Activated CD4-positive, alpha-beta T cell treated with anti-CD3 and anti-CD28 coated beads, Interleukin-2, amount 50 U/mL, for 16 hours (primary cell): ENCODE measurements at regions not wholly inside any gene's neighbourhood (a gene's known extent, or its start where the extent isn't known, plus 50 kb on each side); places are given as distances from the start of the nearest gene placed in this dataset.

ENCODE experiments used
- DNase-seq: peaks from one replicate; pipeline ENCODE4 v3.0.0-alpha.2; 2020

DNA sequence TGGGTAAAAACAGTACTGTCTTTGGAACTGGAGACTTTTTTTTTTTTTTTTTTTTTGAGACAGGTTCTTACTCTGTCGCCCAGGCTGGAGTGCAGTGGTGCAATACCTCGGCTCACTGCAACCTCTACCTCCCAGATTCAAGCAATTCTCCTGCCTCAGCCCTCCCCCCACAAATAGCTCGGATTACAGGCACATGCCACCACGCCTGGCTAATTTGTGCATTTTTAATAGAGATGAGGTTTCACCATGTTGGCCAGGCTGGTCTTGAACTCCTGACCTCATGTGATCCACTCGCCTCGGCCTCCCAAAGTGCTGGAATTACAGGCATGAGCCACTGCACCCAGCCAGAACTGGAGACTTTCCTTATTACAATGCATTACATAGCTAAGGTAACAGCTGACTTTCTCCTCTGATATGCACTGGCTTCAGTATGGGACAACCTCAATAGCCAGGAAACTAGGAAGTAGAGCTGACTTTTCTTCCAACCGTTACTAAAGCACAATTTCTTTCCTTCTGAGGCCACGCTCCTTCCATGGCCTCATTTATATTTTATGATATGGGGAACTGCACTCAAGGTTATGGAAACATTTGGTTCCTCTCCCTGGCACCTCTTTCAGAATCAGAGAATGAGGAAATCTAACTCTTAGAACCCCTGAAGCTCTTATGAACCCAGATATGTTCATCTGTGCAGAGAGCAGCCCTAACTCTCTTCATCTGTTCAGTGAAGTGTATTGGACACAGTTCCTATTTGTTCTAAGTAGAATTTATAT lies 53.5 kb upstream of the FAM9B start:
- no peak for DNase-seq

DNA sequence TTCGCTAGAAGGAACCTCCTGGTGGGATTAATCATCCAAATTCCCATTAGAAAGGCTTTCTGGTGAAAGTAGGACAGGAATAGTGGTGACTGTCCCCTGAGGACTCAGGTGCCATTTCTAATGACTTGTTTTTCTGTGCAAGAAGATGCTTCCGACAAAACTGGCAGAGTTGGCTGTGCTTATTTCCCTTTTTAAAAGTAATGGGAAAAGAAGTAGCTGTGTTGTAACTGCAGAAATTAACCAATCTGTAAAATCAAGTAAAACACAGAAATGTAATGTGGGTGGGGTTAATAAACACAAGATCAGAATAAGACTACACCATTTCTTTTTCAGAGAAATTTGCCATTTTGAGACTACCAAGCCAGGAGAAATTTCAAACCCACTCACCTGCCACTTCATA lies 55.0 kb upstream of the FAM9B start:
- DNase-seq = no peak

DNA sequence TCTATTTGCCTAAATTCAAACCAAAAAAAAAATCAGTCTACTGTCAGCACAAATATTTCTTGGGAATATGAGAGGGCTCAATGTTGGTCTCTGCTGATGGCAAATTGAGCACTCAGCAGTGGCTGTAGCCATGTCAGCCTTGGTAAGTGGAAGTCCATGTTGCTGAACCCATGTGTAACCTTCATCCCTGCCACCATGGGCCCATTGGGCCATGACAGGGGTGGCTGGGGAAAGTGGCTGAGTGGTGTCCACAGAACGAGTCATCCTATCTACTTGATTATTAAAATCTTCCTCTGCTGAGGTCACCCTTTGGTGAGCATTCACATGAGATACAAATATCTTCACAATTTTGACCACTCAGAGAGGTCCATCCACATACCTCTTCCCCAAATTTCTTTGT lies 56.8 kb upstream of the FAM9B start:
- no peak for DNase-seq

DNA sequence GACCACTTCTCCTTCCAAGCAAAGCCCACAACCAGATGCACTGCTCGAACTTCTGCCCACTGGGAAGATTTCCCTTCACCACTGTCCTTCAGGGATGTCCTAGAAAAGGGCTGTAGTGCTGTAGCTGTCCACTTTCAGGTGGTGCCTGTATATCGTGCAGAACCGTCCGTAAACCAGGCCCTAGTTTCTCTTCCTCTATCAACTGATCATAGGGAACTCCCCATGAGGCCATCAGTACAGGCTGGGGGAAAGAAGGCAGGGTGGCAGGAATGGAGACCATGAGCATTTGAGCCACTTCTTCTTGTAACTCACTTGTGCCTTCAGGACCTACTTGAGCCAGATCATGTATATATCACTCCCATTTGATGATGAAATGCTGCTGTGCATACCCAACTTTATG lies 57.3 kb upstream of the FAM9B start:
- no peak for DNase-seq

- DNase-seq = no peak
Observed at GRCh38 chrX:9102956-9103355, 69.0 kb upstream of the FAM9B start.

GRCh38 chrX:9108054-9108453 lies 74.1 kb upstream of the FAM9B start:
- no peak for DNase-seq

- DNase-seq = no peak
Observed at GRCh38 chrX:9110808-9111207, 76.9 kb upstream of the FAM9B start.

GRCh38 chrX:9114245-9114644 lies 80.3 kb upstream of the FAM9B start:
- no peak for DNase-seq

DNA sequence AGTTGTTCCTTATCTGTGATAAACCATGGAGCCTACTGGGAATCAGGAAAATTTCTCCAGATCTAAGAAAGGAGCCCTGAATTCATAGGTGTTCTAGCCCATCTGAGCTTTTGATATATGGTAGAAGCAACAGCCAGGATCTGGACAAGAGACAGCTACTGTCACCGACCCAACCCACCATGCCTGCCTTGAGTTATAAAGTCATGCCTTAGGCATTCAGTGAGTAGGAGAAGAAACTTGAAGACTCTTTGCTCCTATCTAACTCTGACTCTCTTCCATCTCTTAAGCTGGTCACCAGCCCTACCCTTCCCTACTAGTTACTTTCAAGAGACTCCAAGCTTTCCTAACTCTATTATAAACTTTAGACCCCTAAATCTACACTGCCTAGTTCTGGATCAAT lies 83.9 kb upstream of the FAM9B start:
- DNase-seq = no peak

- DNase-seq = no peak
Observed at GRCh38 chrX:9122519-9123245, 88.8 kb upstream of the FAM9B start.

GRCh38 chrX:9127986-9128385 lies 94.1 kb upstream of the FAM9B start:
- no peak for DNase-seq

DNA sequence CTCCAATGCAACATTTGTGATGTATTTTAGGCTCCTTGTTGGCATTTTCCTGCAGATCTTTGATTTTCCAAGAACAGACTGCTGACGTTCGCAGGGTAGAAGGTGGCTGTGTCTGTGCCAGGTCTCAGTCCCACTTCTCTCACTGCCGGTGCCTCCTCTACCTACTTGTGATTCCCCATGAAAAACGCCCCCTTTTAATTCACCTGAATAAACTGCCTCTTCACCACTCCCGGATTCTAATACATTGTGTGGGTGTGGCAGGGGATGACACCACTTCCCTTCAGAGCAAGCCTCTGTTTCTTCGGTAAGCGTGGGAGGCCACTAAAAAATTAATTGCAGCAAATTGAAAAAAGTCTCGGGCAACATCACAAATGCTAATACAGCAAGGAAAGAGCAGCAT lies 96.1 kb upstream of the FAM9B start:
- no peak for DNase-seq

DNA sequence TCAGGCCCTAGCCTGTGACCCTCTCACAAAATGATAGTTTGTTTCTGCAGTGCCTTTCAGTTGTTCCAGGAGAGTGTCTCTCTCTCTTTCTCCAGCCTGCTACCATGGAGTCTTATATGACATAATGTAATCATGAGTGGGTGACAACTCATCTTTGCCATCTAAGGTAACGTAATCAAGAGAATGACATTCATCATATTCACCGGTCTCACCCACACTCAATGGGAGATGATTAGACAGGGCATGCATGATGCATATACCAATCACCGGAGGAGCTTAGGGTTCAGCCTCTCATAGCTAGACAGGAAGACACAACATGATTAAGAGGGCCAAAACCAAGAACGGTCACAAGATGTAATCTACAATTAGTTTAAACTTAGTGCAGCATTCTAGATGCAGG lies 97.1 kb upstream of the FAM9B start:
- DNase-seq = no peak

- no peak for DNase-seq
Observed at GRCh38 chrX:9132036-9132638, 98.2 kb upstream of the FAM9B start.

- DNase-seq = no peak
Observed at GRCh38 chrX:9133426-9133825, 99.5 kb upstream of the FAM9B start.

- no peak for DNase-seq
Observed at GRCh38 chrX:9134366-9134765, 100.4 kb upstream of the FAM9B start.

DNA sequence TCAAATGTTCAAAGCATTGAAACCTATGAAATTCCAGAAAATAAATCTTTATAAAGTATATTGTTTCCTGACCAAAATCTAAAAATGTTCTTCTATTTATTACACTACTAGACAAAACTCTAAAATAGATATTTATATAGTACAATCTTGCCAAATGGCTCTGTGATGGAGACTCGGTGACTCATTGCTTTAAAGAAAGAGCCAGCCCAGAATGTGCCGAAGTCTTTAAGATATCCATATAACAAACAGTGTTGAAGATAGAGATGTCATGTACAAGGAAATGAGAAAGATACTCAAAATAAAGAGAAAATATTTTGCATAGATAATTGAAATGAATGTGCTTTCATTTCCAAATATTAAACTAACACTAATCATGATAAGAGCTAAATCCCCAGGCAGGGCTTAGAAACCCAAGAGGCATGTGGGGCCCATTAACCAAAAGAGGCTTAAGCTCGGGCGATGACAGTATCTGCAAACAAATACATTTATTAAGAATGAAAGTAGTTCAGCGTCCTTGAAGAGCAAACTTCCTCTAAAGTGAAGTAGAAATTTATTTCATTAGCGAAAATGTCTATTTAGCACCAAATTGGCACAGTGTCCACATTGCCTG lies 102.1 kb upstream of the FAM9B start:
- no peak for DNase-seq

DNA sequence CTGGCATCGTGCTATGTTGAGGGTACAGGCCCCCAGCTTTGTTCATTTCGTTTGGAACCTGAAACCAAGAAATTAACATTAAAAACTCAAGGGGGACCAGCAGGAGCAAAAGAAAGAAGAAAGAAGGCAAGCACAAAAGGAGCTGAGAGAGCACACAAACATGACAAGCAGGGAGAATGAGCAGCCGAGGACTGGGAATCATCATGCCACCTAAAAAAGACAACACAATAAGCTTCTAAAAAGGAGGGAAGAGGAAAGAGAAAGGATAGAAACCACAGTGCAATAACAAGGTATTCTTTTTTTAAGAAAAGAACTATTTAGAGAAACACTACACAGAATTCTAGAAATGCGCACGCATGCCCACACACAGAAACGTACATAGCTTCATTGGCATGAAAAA lies 103.2 kb upstream of the FAM9B start:
- no peak for DNase-seq

DNA sequence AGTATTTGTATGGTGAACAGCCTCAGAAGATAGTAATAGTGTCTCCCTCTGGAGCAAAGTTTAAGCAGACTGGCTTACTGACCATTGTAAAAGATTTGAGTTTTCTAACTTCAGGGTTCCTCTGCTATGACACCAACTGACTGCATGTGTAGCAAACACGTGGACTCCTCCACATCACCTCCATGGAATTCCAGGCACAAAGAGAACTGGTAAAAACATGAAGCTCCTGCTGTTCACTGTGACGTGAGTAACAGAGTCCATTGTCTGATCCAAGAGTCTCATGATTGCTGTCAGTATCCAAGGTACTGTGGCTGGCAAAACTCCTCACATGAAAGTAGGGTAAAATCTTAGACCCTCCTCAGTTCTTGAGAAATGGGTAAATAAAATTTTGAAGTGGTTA lies 107.6 kb upstream of the FAM9B start:
- no peak for DNase-seq

- no peak for DNase-seq
Observed at GRCh38 chrX:9144701-9145241, 110.8 kb upstream of the FAM9B start.

GRCh38 chrX:9146657-9147056 lies 112.7 kb upstream of the FAM9B start:
- DNase-seq = no peak

DNA sequence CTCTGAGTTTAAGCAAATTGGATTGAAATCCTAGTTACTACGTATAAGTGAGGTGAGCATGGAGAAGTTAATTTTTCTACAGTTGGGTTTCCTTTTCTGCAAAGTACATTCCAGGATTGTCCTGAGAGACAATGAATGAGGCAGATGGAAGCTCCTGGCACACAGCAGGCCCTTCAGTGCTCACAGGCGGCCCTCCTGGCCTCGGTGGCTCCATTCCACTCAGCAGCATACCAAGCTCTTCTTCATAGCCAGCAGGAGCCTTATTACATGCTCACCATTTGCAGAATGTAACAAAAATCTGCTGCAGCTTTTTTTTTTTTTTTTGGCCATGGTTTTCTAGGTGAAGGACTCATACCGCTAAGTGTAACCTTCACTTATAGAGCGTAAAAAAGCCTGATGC lies 113.2 kb upstream of the FAM9B start:
- no peak for DNase-seq

GRCh38 chrX:9147726-9148125 lies 113.8 kb upstream of the FAM9B start:
- no peak for DNase-seq
